Stimulated activated CD4-positive, alpha-beta T cell treated with anti-CD3 and anti-CD28 coated beads, Interleukin-2, amount 100 ng/mL, for 4 hours (primary cell): ENCODE measurements at regions not wholly inside any gene's neighbourhood (a gene's known extent, or its start where the extent isn't known, plus 50 kb on each side); places are given as distances from the start of the nearest gene placed in this dataset.
"Not testable (repeated sequence)": the region's sequence is repeated elsewhere in the genome, so short reads cannot be mapped to it uniquely, and the experiment has no call there.

ENCODE experiments used
- DNase-seq: peaks from one replicate; pipeline ENCODE4 v3.0.0-alpha.2; 2020; ENCODE audit warnings: low read depth

DNA sequence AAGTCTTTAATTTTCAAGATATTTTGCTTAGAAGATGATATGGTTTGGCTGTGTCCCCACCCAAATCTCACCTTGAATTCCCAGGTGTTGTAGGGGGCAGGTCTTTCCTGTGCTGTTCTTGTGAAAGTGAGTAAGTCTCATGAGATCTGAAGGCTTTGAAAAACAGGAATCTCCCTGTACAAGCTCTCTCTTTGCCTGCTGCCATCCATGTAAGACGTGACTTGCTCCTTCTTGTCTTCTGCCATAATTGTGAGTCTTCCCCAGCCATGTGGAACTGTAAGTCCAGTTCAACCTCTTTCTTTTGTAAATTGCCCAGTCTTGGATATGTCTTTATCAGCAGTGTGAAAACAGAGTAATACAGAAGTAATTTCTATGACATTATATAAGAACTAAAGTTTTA is 1255.2 kb upstream of the LRRTM3 start:
- DNase-seq: not testable (repeated sequence)

DNA sequence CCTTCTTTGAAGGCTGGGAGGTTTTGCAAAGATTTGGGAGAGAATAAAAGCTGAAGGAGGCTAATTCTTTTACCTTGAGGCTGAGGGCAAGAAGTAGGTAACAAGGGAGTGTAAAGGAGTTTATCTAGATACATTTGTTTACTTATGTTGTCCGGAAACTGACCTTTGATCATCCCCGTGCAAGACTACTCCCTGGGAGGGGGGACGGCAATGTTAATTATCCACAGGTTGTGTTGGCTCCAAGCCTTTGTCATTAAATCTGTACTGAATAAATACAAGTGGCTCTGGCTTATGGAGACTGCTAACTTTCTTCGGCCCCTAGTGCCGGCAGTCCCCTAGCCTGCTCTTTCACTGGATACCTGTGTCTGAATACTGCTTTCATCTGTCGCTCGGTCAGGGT is 1250.6 kb upstream of the LRRTM3 start:
- DNase-seq: no peak

DNA sequence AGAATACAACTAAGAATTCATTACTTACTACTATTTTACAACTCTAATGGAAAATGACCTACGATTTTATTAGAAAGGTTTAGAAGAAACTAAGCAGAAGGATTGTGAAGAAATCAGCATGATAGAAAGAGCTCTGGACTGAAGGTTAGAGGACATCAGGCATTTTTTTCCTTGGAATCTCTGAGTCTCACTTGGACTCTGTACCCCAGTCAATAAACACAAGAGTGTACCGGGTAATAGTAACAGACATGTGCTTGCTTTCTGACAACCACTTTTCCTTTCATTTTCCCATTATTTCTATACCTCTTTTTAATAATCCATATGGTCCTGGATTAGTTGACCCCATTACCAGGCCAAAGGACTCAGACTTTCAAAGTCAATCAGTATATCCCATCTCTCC is 1240.9 kb upstream of the LRRTM3 start:
- DNase-seq: no peak

DNA sequence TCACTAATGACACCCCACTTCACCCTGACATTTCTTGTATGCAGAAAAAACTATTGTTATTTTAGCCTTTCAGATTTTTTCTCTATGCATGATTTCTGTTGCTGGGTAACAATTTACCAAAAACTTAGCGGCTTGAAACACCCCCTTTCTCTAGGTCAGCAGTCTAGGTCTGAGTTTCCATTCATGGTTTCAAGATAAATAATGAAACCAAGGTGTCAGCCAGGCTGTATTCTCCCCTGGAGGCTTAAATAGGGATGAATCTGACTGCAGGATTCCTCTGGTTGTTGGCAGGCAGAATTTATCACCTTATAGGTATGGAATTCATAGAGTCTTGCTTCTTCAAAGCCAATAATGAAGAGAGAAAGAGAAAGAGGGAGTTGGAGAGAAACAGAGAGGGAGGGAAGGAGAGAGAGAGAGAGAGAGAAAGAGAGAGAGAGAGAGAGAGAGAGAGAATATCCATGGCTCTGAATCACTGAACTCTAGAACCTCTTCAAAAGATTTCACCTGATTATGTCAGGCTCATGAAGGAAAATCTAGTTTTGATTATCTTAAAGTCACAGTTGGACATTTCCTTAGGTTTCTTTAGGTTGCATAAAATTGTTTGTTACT is 1224.6 kb upstream of the LRRTM3 start:
- DNase-seq: no peak

DNA sequence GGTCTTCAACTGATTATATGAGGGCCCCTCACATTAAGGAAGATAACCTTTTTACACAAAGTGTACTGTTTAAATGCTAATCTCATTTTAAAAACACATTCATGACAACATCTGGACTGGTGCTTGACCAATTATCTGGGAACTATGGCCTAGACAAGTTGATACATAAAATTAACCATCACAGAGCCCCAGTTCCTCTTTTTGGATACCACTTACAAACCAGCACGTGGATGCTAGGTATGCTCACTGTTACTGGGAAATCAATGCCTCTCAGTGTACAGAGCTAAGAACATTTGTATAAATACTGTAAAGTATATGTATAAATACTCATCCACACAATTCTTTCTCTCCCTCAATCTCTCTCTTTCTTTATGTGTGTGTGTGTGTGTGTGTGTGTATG is 1217.8 kb upstream of the LRRTM3 start:
- no peak for DNase-seq

DNA sequence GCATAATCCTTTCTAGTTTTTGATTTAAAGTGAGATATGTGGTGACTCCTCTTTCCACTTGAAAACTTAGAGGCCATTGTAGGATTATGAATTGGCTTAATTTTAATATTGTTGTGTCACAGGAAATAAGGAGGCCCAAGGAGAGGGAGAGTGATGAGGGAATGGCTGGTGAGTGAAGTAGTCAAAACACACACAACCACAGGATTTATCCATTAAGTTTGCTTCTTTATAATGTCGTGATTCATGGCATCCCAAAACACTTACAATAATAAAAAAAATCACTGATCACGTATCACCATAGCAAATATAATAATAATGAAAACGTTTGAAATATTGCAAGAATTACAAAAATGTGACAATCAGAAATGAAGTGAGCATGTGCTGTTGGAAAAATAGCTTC is 1215.5 kb upstream of the LRRTM3 start:
- DNase-seq: no peak

DNA sequence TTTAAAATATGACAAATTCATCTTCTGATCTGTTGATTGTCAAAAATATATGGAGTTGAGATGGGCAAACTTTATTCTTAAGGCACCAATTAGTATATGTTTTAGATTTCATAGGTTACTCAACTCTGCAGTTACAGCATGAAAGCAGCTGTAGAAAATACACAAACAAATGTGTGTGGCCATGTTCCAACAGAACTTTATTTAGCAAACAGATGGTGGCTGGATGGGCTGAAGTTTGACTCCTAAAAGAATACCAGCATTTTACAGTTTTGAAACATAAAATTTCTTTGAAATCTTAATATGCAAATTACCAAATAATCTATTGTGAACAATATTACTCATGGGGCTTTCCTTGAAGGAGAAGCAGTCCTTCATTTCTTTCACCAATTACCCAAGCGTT is 1206.0 kb upstream of the LRRTM3 start:
- no peak for DNase-seq

DNA sequence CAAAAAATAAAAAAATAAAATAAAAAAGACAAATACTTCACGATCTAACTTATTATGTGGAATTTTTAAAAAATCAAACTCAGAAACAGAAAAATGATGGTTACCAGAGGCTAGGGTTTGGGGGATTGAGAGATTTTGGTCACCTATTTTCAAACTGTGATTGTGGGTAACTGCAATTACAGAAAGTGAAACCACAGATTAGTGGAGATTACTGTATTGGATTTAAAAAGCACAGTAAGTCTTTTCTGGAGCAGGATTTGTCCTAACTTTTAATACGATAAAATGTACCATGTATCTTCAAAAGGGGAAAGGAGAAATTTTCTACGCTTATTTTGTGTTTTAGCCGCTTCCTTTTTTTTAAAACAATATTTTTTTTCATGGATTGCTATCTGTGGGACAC is 1204.9 kb upstream of the LRRTM3 start:
- DNase-seq: no peak

DNA sequence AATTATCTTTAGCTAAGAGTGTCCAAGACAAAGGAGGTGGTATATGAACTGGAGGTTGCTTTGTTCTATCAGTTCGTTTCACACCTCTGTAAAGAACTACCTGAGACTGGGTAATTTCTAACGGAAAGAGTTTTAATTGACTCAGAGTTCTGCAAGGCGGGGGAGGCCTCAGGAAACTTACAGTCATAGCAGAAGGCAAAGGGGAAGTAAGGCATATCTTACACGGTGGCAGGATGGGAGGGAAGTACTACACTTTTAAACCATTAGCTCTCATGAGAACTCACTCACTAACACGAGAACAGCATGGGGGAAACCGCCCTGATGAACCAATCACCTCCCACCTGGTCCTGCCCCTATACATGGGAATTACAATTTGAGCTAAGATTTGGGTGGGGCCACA is 1202.3 kb upstream of the LRRTM3 start:
- no peak for DNase-seq

DNA sequence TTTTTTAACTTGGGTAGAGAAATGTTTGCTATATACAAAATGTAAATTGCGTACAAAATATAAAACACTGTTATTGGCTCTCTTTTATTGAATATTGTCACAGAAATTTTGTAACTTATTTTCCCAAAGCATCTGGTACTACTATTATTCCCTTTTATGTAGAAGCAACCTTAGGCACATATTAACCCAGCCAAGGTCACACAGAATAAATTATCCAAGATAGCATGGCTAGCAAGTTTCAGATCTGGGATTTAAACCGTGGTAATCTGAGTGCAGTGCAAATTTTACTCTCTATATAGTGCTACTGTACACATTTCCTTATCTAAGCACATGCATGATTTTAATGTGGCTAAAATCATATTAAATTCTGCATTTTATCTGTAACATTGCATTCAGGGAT is 1190.5 kb upstream of the LRRTM3 start:
- DNase-seq: no peak

DNA sequence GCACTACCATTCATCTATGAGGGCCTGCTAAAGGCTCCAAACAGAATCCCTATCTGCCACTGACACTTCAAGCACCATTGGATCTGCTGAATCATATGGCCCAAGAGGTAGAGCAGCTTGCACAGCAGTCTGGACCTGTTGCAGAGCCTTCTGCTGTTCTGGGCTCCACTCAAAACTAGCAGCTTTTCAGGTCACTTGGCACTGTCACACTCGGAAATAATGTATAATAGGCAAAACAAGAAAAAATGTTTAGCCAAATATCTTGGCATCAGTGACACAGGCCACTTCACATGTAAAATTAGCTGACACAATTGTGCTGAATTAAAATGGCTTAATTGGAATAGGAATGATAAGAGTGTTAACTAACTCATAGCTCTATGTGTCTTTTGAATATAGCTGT is 1182.9 kb upstream of the LRRTM3 start:
- DNase-seq: no peak

DNA sequence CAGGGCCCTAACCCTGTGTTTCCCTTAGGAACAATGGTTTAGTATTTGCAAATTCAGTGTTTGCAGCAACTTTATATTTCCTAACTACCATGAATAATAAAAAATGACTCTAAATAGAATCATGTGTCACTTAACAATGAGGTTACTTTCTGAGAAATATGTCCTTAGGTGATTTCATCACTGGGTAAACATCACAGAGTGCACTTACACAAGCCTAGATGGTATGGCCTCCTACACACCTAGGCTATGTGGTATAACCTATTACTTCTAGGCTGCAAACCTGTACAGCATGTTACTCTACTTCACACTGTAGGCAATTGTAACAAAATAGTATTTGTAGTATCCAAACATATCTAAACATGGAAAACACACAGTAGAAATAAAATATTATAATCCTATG is 1174.6 kb upstream of the LRRTM3 start:
- DNase-seq: no peak

DNA sequence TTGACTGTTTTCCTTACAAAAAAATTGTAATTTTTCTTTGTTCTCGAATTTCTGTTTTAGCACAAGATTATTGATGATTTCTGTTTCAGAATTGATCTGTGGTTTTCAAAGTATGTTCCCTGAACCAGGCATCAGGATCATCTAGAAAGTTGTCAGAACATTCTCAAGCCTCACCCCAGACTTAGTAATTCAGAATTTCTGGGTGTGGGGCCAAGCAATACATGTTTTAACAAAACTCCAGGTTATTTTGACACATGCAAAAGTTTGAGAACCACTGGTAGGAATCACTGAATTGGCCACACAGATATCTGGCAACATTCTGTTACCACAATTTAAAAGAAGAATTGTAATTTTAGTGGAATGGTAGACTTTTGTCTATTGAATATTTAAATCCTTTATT is 1173.9 kb upstream of the LRRTM3 start:
- DNase-seq: no peak

DNA sequence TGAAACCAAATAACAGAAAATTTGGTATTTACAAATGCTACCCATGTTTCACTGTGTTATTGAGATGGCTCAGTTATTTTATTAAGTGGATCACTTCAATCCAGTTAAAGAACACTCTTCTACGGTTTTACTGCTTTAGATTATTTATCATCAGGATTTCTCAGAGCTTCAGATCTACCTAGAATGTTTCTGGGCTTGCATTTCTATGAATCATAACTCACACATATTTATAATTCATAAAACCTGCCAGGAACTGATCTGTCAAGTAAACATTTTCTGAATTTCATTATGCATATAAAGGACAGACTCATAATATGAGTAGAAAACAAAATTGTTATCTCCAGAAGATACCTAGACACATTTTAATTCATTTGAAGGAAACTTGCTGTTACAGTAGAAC is 1172.3 kb upstream of the LRRTM3 start:
- DNase-seq: no peak

DNA sequence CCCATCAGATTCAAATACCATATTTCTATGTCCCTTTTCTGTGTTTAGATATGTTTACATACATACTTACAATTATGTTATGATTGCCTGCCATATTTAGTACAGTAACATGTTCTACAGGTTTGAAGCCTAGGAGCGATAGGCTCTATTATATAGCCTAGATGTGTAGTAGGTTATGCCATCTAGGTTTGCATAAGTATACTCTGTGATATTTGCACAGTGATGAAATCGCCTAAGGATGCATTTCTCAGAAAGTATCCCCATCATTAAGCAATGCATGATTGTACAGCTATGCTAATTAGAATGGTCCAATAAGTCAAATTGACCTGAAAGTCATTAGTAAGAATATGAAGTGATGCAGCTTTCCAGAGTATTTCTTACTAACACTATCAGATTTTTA is 1171.7 kb upstream of the LRRTM3 start:
- DNase-seq: no peak

DNA sequence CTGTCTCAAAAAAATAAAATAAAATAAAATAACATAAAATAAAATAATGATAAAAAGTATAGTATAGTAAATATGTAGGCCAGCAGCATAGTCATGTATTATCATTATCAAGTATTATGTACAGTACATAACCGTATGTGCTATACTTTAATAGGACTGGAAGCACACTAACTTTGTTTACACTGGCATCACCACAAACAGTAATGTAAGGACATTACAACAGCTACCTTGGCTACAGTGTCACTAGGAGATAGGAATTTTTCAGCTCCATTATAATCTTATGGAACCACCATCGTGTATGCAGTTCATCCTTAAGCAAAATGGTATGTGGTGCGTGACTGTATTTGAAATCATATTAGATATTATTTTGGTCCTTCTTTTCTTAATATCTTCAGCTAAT is 1163.5 kb upstream of the LRRTM3 start:
- no peak for DNase-seq

DNA sequence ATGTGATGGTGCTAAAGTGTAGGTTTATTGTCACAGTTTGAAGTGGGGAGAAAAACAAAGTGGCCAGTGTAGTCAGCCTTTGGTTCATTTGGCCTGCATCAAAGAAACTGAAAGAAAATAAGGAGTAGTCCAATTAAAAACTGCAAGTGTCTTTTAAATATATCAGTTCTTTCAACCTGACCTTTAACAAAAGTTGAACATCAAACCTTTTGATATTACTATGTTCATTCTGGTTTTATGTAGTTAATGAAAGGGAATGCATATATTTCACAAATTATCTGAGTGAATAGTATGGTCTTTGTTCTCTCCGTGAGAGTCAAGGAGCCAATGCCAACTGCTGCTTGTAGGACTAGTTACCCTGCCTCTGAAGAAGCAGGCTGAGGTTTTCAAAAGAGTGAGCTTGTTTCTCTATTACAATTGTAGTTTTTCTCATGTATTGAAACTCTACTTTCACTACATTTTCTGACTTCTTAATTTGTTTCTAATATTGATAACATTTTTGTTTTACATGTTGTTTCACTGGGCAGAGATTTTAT is 1160.8 kb upstream of the LRRTM3 start:
- no peak for DNase-seq

DNA sequence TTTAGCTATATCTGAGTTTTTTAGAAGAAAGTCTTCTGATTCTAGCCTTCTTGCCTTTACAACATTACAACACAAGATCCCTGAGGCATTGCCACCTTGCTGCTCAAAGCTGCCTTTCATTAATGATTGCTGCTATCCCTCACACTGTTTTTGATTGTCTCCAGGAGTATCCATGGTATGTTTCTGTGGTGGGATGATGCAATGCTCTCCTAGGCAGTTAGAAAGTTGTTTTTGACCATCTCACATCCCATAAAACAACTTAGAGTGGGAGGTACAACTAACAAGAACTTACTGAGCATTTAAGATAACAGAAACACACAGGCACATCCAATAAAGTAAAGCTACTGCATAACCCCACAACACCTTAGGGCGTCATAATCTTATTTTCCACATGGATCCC is 1156.0 kb upstream of the LRRTM3 start:
- no peak for DNase-seq

DNA sequence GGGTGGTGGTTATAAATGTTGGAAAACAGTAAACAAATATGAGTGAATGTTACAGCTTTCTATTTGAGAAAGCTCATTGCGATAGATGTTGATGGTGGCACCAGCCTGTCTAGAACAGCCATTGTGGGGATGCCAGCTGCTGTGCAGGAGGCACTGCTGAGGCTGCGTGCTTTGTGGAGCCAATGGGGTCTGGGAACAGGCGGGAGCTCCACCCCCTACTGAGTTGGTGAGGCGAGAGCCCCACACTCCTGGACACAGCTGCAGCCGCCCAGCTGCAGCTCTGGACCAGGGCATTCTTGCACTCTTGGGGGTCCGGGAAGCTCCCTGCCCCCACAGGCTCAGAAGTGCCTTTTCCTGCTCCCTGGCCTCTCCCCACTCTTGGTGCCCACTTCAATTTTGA is 1147.1 kb upstream of the LRRTM3 start:
- DNase-seq: no peak

DNA sequence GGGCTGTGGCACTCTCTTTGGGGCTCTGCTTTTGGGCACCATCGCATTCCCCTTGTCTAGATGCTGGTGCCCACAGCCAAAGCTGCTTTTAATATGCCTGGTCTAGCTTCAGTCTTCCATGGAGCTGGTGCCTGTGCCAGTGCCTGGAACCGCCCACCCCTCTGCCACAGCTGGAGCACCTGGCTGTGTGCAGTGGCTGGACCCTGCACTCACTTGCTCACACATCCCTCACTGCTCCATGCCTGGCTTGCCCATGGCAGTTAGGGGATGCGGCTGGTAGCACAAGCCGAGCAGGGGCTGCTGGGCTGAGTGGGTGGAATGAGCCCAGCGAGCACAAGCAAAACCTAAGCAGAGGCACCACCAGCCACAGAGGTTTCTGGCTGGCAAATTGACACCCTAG is 1145.9 kb upstream of the LRRTM3 start:
- no peak for DNase-seq

DNA sequence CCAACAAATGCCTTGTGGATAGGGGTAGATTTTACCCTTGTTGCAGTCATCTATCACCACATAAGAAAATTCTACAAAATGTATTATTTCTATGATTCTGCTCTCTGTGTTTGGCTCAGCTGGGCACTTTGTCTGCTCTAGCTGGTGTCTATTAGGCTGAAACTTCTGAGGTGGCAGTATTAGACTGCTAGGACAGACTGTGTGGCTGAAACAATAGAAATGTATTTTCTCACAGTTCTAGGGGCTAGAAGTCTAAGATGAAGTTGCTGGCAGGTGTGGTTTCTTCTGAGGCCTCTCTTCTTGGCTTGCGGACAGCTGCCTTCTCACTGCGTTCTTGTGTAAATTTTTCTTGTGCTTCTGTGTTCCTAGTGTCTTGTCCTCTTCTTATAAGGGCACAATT is 1139.6 kb upstream of the LRRTM3 start:
- DNase-seq: no peak

DNA sequence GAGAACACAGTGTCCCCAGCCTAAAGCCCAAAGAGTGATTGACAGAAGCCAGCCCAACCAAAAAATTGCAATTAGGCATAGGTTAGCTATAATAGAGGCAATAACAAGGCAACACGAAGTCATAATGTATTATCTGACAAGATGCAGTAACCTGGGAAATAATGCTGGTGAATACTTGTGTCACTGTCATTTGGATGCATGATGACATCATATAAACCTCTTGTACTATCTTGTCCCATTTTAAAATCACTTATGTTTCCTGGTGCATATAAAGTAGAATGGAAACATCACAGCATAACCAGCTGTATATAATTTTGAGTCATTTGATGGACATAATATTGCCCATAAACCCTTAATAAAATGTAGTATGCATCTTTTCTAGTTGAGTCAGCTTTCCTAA is 1138.3 kb upstream of the LRRTM3 start:
- DNase-seq: no peak

DNA sequence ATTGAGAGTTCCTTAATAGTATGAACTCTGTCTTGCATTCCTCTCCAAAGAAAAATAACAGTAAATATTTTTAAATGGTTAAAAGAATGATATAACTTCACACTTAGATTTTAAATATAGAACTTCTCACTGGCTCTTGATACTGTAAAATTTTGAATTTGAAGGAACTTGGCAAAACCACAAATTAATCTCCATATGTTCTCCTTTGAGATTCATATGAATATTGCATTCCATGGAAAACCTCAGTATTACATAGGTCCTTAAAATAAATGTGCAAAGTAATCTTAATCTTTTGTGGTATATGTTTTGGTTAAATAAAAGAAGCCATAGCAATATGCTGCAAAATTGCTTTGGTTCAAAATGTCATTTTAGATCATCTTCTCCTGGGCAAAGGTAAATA is 1137.6 kb upstream of the LRRTM3 start:
- DNase-seq: no peak

DNA sequence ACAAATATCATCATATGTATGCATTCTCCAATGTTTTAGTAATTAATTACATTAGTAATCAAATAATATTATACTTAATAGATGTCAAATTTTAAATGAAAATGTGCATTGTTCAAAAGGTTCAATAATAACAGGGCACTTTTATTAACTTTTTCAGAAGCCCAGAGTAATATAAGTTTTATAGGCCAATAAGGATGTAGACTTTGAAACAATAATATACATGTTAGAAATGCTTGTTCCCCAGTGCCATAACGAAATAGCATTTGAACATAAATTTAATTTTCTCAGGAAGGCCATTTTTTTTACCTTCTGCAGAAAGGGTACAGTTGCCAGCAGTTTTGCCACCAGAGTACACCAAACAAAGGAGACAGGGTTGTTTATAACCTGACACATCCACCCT is 1133.9 kb upstream of the LRRTM3 start:
- no peak for DNase-seq
